ENCODE measurements at regions not wholly inside any gene's neighbourhood (a gene's known extent, or its start where the extent isn't known, plus 50 kb on each side); places are given as distances from the start of the nearest gene placed in this dataset.
A peak's percentile ranks its signal among the peaks of the same experiment; 100 is the strongest.

GRCh38 chr4:125719987-125720386 lies 405.2 kb downstream of the FAT4 start:
- H3K36me3 ChIP-seq (replicated peaks): no peaks in the 10 kb centered on the region
- no peak for DNase-seq (ENCODE audit: low spot score in 2 of 2)
- in situ Hi-C loops (cut with MboI; ENCODE audit: low sequenced_read_pairs): no loop called here

GRCh38 chr4:125722009-125722408 lies 407.3 kb downstream of the FAT4 start:
- Histone ChIP-seq H3K36me3 (replicated peaks) (no peaks in the 10 kb centered on the region), H3K4me3 (no peak overlapping the region), H3K4me1 (peaks cover 10% of the 10 kb centered on the region), H3K27me3 (ENCODE audit: low read depth) (no peaks in the 10 kb centered on the region), H3K9me3 (no peaks in the 10 kb centered on the region)
- in situ Hi-C loops (cut with MboI; ENCODE audit: low sequenced_read_pairs): no loop called here
- DNase-seq (ENCODE audit: low spot score in 2 of 2): no peak

More at GRCh38 chr4:125719987-125720386, 405.2 kb downstream of the FAT4 start:
- Histone ChIP-seq H3K27me3 (ENCODE audit: low read depth) (no peaks in the 10 kb centered on the region), H3K9me3 (no peaks in the 10 kb centered on the region), H3K4me3 (no peak overlapping the region), H3K4me1 (no peaks in the 10 kb centered on the region)

GRCh38 chr4:125725957-125726525 lies 411.3 kb downstream of the FAT4 start:
- H3K27me3 ChIP-seq (ENCODE audit: low read depth): no peaks in the 10 kb centered on the region
- DNase-seq (ENCODE audit: low spot score in 2 of 2): peak; percentile 40 to 82
- no peaks in the 10 kb centered on the region for H3K9me3 ChIP-seq
- H3K4me3 ChIP-seq: no peak overlapping the region
- H3K36me3 ChIP-seq (replicated peaks): no peaks in the 10 kb centered on the region
- peaks cover 17% of the 10 kb centered on the region for H3K4me1 ChIP-seq
- in situ Hi-C loops (cut with MboI; ENCODE audit: low sequenced_read_pairs): no loop called here

GRCh38 chr4:125727931-125728330 lies 413.2 kb downstream of the FAT4 start:
- peaks cover 17% of the 10 kb centered on the region for H3K4me1 ChIP-seq
- no peaks in the 10 kb centered on the region for H3K27me3 ChIP-seq (ENCODE audit: low read depth)
- H3K4me3 ChIP-seq: no peak overlapping the region
- no peaks in the 10 kb centered on the region for H3K9me3 ChIP-seq
- in situ Hi-C loops (cut with MboI; ENCODE audit: low sequenced_read_pairs): no loop called here
- no peak for DNase-seq (ENCODE audit: low spot score in 2 of 2)
- no peaks in the 10 kb centered on the region for H3K36me3 ChIP-seq (replicated peaks)

- DNase-seq (ENCODE audit: low spot score in 2 of 2): no peak
- Histone ChIP-seq H3K4me3 (no peak overlapping the region), H3K36me3 (replicated peaks) (no peaks in the 10 kb centered on the region), H3K4me1 (peaks cover 17% of the 10 kb centered on the region), H3K27me3 (ENCODE audit: low read depth) (no peaks in the 10 kb centered on the region), H3K9me3 (no peaks in the 10 kb centered on the region)
- in situ Hi-C loops (cut with MboI; ENCODE audit: low sequenced_read_pairs): no loop called here
These were observed 413.8 kb downstream of the FAT4 start for GRCh38 chr4:125728568-125728967.

GRCh38 chr4:125729171-125729570 lies 414.4 kb downstream of the FAT4 start:
- in situ Hi-C loops (cut with MboI; ENCODE audit: low sequenced_read_pairs): no loop called here
- Histone ChIP-seq H3K4me1 (peaks cover 17% of the 10 kb centered on the region), H3K9me3 (no peaks in the 10 kb centered on the region), H3K36me3 (replicated peaks) (no peaks in the 10 kb centered on the region), H3K27me3 (ENCODE audit: low read depth) (no peaks in the 10 kb centered on the region), H3K4me3 (no peak overlapping the region)
- DNase-seq (ENCODE audit: low spot score in 2 of 2): no peak

GRCh38 chr4:125732632-125733031 lies 417.9 kb downstream of the FAT4 start:
- in situ Hi-C loops (cut with MboI; ENCODE audit: low sequenced_read_pairs): no loop called here
- H3K9me3 ChIP-seq: no peaks in the 10 kb centered on the region
- no peaks in the 10 kb centered on the region for H3K27me3 ChIP-seq (ENCODE audit: low read depth)
- no peak for DNase-seq (ENCODE audit: low spot score in 2 of 2)
- no peak overlapping the region for H3K4me3 ChIP-seq
- H3K4me1 ChIP-seq: peaks cover 7% of the 10 kb centered on the region
- no peaks in the 10 kb centered on the region for H3K36me3 ChIP-seq (replicated peaks)

GRCh38 chr4:125734504-125734903 lies 419.7 kb downstream of the FAT4 start:
- H3K4me1 ChIP-seq: peaks cover 7% of the 10 kb centered on the region
- no peak overlapping the region for H3K4me3 ChIP-seq
- no peak for DNase-seq (ENCODE audit: low spot score in 2 of 2)
- in situ Hi-C loops (cut with MboI; ENCODE audit: low sequenced_read_pairs): no loop called here
- no peaks in the 10 kb centered on the region for H3K36me3 ChIP-seq (replicated peaks)
- H3K27me3 ChIP-seq (ENCODE audit: low read depth): no peaks in the 10 kb centered on the region
- no peaks in the 10 kb centered on the region for H3K9me3 ChIP-seq

GRCh38 chr4:125735102-125735501 lies 420.3 kb downstream of the FAT4 start:
- no peak for DNase-seq (ENCODE audit: low spot score in 2 of 2)
- Histone ChIP-seq H3K9me3 (no peaks in the 10 kb centered on the region), H3K36me3 (replicated peaks) (no peaks in the 10 kb centered on the region), H3K4me1 (peaks cover 7% of the 10 kb centered on the region), H3K4me3 (no peak overlapping the region), H3K27me3 (ENCODE audit: low read depth) (no peaks in the 10 kb centered on the region)
- in situ Hi-C loops (cut with MboI; ENCODE audit: low sequenced_read_pairs): no loop called here

- in situ Hi-C loops (cut with MboI; ENCODE audit: low sequenced_read_pairs): no loop called here
- Histone ChIP-seq H3K9me3 (no peaks in the 10 kb centered on the region), H3K27me3 (ENCODE audit: low read depth) (no peaks in the 10 kb centered on the region), H3K4me1 (no peaks in the 10 kb centered on the region; the same call in 1 of the 2 replicates), H3K36me3 (replicated peaks) (no peaks in the 10 kb centered on the region), H3K4me3 (no peak overlapping the region)
- peak in 1 of 2 experiments; percentile 22 for DNase-seq (ENCODE audit: low spot score in 2 of 2)
These were observed 421.3 kb downstream of the FAT4 start for GRCh38 chr4:125736057-125736456.

- in situ Hi-C loops (cut with MboI; ENCODE audit: low sequenced_read_pairs): loop anchor here (10.0 kb wide), 1 partner anchor 425 kb away; the partner anchor contains the start of gene FAT4
- Histone ChIP-seq H3K4me3 (no peak overlapping the region), H3K36me3 (replicated peaks) (no peaks in the 10 kb centered on the region), H3K27me3 (ENCODE audit: low read depth) (no peaks in the 10 kb centered on the region), H3K4me1 (no peaks in the 10 kb centered on the region), H3K9me3 (peaks cover 4% of the 10 kb centered on the region; the same call in 1 of the 2 replicates)
- DNase-seq (ENCODE audit: low spot score in 2 of 2): no peak
These were observed 425.0 kb downstream of the FAT4 start for GRCh38 chr4:125739760-125740159.

GRCh38 chr4:125741825-125742452 lies 427.2 kb downstream of the FAT4 start:
- Histone ChIP-seq H3K9me3 (peaks cover 4% of the 10 kb centered on the region; the same call in 1 of the 2 replicates), H3K4me3 (no peak overlapping the region), H3K36me3 (replicated peaks) (no peaks in the 10 kb centered on the region), H3K27me3 (ENCODE audit: low read depth) (no peaks in the 10 kb centered on the region), H3K4me1 (no peaks in the 10 kb centered on the region)
- in situ Hi-C loops (cut with MboI; ENCODE audit: low sequenced_read_pairs): loop anchor here (10.0 kb wide), 1 partner anchor 427 kb away; the partner anchor contains the start of gene FAT4
- peak in 1 of 2 experiments; percentile 39 for DNase-seq (ENCODE audit: low spot score in 2 of 2)

GRCh38 chr4:125744891-125745364 lies 430.2 kb downstream of the FAT4 start:
- Histone ChIP-seq H3K27me3 (ENCODE audit: low read depth) (no peaks in the 10 kb centered on the region), H3K4me3 (no peak overlapping the region), H3K4me1 (no peaks in the 10 kb centered on the region), H3K36me3 (replicated peaks) (no peaks in the 10 kb centered on the region), H3K9me3 (peaks cover 4% of the 10 kb centered on the region; the same call in 1 of the 2 replicates)
- no peak for DNase-seq (ENCODE audit: low spot score in 2 of 2)
- in situ Hi-C loops (cut with MboI; ENCODE audit: low sequenced_read_pairs): loop anchor here (10.0 kb wide), 1 partner anchor 430 kb away; the partner anchor contains the start of gene FAT4

- H3K4me3 ChIP-seq: no peak overlapping the region
- no peaks in the 10 kb centered on the region for H3K36me3 ChIP-seq (replicated peaks)
- in situ Hi-C loops (cut with MboI; ENCODE audit: low sequenced_read_pairs): loop anchor here (10.0 kb wide), 1 partner anchor 435 kb away; the partner anchor contains the start of gene FAT4
- H3K27me3 ChIP-seq (ENCODE audit: low read depth): no peaks in the 10 kb centered on the region
- peaks cover 6% of the 10 kb centered on the region; the same call in 1 of the 2 replicates for H3K4me1 ChIP-seq
- no peaks in the 10 kb centered on the region for H3K9me3 ChIP-seq
- no peak for DNase-seq (ENCODE audit: low spot score in 2 of 2)
These were observed 434.6 kb downstream of the FAT4 start for GRCh38 chr4:125749354-125749753.
